SK-N-SH (cell line): ENCODE measurements at regions not wholly inside any gene's neighbourhood (a gene's known extent, or its start where the extent isn't known, plus 50 kb on each side); places are given as distances from the start of the nearest gene placed in this dataset.

Experiments
- CTCF ChIP-seq: fragments of 200-600 bp; sonication (generic); IDR thresholded peaks from 2 replicates; pipeline ENCODE4 v1.6.1; 2017; ENCODE audit warnings: antibody characterized with exemption, mild to moderate bottlenecking, moderate library complexity
- MEF2A ChIP-seq: IDR thresholded peaks from 2 replicates; pipeline ENCODE4 v1.4.0; 2012; ENCODE audit warnings: low read depth, borderline replicate concordance
- MXI1 ChIP-seq: IDR thresholded peaks from 2 replicates; pipeline ENCODE4 v1.6.1; 2012; ENCODE audit warnings: mild to moderate bottlenecking, low read depth, low read length, improper control_type of control experiment
- NFIC ChIP-seq: IDR thresholded peaks from 2 replicates; pipeline ENCODE4 v1.4.0; 2012; ENCODE audit warnings: borderline replicate concordance
- RCOR1 ChIP-seq: fragments of 150-350 bp; IDR thresholded peaks from 2 replicates; pipeline ENCODE4 v1.6.1; 2017; ENCODE audit warnings: antibody characterized with exemption, low read length
- TAF1 ChIP-seq: IDR thresholded peaks from 2 replicates; pipeline ENCODE4 v1.6.1; 2012; ENCODE audit warnings: low read depth, mild to moderate bottlenecking, low read length, moderate library complexity, borderline replicate concordance
- TF ChIP-seq, protein P1 (sequence below): IDR thresholded peaks from 2 replicates; pipeline ENCODE4 v1.4.0; 2012; ENCODE audit warnings: low read depth

DNA sequence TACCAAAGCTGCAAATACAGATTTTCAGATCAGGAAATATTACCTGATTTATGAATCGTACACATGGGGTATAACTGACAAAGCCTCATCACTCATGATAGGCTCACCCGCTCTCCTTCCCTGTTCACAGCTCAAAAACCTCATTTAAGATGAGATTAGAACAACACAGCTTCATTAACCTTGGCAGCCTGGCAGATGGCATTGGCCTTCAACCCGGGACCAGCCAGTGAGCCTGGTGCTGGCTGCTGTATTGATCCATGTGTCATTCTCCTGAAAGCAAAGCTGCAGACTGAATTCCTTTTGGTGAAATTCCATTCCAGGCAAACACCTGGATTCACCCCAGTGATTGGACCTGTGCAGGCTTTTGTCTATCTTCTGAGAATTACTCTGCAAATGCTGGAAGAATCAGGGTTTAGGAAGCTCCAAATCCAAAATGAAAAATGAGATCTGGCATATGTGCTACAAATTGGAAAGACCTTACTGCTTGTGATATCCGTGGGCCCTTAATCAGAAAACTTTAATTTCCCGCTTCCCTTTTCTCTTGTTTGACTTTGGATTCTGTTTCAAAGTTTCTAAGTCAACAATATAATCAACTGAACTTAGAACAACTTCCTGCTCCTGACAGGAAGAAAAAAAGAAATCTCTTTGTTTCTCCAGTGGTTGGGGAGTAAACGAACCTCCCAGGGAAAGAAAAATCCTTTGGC, 189.1 kb upstream of the KBTBD8 start:
- TF ChIP-seq MEF2A (no peak), RCOR1 (no peak), CTCF (no peak), TAF1 (no peak), MXI1 (no peak), NFIC (no peak)
- TF ChIP-seq, protein P1, sequence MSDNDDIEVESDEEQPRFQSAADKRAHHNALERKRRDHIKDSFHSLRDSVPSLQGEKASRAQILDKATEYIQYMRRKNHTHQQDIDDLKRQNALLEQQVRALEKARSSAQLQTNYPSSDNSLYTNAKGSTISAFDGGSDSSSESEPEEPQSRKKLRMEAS = no peak
